Left colon (tissue), 2 donors: ENCODE measurements at regions not wholly inside any gene's neighbourhood (a gene's known extent, or its start where the extent isn't known, plus 50 kb on each side); places are given as distances from the start of the nearest gene placed in this dataset.

Experiments used
- ATAC-seq: fragments of 200-7000 bp; cut with Tn5 transposase; one replicate; pipeline ENCODE4 v1.9.1; 2020; ENCODE audit warnings: mild to moderate bottlenecking, moderate library complexity
- DNase-seq, 2 donors: peaks; one replicate each; pipeline ENCODE4 v3.0.0-alpha.2; 2020
- intact Hi-C, 2 donors: fragments of 100-400 bp; cut with DNase I in 1 of 2; cut with micrococcal nuclease in 1 of 2; formaldehyde crosslinking; loops; one replicate each; pipeline versions ENCODE4 v1.11.2 to v1.14.0; 2022; cut with DNase I, micrococcal nuclease
- donor health status: DM: no; HTN: no; CAD: no.
- donor health status: DM: yes; HTN: yes; CAD: no.

DNA sequence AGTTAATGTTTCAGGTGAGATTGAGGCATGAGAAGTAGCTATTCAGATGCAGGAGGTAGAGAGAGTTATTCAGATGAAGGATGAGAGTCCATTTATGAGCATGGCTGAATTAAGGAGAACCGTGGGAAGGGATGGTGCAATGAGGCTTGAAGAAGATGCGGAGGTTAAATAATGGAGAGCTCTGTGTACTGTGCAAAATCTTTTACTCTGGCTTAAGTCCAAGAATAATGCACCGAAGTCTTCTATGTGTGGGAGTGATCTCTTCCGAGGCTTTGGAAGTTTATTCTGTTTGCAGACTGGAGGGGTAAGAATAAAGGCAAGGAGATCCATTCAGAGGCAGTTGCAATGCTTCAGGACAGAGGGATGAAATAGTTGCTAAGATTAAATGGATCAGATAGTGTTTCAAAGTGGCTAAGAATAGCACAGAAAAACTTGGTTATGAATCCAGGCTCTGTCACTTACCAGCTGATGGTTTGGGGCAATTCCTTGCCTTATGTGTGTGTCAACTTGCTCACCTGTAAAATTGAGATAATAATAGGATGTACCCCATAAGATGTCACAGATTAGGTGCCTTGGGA lies 467.1 kb downstream of the HDGFL1 start:
- intact Hi-C loops, result no loop called here
- ATAC-seq (no peak), DNase-seq (no peak)

DNA sequence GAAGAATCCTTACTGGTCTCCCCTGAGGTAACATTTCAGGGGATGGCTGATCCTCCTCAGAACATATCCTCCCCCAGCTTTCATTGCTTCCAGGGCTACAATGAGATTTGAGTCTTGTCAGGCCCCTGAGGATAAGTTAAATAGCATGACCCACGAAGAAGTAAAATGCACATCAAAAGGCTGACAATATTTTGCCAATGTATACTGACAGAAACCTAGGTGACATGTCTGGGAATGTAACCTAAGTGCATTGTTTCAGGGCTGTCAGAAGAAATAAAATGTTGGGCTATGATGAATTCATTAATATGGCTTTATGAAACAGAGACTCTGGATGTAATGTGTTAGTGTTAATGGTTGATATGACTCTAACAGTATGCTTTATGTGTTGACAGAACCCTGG lies 471.5 kb downstream of the HDGFL1 start:
- DNase-seq, result no peak
- no peak for ATAC-seq
- intact Hi-C loops, result no loop called here

DNA sequence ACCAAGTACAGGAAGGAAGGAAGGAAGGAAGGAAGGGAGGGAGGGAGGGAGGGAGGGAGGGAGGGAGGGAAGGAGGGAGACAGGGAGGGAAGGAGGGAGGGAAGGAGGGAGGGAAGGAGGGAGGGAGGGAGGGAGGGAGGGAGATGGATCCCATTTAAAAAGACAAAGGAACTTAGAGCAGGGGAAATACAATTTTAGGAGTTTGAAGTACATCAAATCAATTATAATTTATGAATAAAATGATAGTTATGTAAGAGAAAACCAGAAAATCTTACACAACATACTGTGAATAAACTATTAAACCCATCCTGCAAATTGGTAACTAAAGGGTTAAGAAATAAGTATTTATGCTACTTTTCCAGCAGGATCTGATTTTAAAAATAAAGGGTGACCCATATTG lies 475.9 kb downstream of the HDGFL1 start:
- intact Hi-C loops, result no loop called here
- ATAC-seq (no peak), DNase-seq (no peak)

DNA sequence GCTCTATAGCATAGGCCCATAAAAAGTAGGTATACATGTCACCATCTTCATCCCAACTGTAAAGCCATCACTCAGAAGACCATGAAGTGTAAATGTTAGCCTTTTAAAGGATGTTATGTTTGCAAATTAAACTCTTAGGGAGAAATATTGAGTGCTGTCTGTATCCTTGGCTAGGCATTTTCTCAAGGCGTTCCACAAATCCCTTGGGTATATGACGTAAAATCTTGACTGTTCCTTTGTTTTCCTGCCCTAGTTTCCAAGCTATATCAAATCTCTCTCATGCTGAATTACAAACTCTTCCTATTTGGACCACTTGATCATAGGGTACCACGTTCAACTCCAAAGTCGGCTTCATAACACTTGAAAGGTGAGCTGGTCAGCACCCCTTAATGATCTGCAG lies 486.2 kb downstream of the HDGFL1 start:
- no peak for ATAC-seq
- intact Hi-C loops, result no loop called here
- no peak for DNase-seq

DNA sequence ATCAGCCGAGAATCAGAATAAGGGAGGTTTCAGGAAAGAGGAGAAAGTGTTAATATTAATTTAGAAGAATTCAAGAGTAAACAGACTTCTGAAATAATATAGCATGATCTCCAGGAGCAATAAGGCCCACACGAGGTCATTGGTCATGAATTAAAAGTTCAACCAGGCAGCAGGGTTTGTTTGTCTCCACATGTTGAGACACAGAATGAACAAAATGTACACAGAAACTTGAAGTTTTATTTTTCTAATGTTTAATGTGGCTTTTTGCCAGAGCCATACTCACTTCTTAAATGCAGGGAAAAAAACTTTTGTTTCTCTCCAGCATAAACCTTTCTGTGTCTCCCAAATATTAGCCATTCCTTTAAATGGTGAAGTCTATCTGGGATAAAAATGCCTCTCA lies 504.5 kb downstream of the HDGFL1 start:
- intact Hi-C loops, result no loop called here
- no peak for ATAC-seq
- DNase-seq, result no peak

DNA sequence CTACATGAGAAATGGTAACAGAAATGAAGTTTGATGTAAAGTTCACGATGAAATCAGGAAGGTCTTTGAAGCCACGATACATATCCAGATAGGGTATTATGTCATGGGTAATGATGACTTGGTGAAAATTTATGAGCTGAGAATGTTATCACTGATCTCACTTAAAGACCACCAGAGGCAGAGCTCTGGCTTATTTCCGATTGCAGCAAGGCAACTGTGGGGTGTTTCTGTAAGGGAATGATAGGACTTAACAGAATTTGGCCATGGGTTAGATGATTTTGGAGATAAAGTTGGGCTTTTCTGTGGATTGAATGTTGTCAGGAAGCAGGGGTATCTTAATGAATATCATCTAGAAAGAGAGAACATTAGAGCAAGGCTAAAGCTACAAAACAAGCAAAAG lies 508.4 kb downstream of the HDGFL1 start:
- ATAC-seq (no peak), DNase-seq (no peak)
- intact Hi-C loops, result no loop called here

DNA sequence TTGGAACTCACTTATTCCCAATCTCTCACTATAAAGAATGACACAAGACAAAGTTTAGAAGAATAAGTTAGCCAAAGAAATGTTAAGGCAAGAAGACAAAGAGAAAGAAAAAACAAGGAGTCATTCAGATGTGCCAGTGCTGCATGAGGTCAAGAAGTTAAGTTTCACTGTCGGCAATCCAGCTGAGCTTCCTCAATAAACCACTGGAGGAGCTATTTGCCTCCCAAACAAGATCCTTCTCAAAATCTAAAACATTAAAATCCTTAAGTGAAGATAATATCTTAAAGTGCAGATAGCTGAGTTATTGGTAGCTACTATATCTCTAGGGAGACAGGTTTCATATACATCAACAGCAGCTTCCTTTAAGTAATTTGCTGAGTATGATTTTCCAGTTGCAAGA lies 512.3 kb downstream of the HDGFL1 start:
- no peak for DNase-seq
- ATAC-seq, result no peak
- intact Hi-C loops, result no loop called here

DNA sequence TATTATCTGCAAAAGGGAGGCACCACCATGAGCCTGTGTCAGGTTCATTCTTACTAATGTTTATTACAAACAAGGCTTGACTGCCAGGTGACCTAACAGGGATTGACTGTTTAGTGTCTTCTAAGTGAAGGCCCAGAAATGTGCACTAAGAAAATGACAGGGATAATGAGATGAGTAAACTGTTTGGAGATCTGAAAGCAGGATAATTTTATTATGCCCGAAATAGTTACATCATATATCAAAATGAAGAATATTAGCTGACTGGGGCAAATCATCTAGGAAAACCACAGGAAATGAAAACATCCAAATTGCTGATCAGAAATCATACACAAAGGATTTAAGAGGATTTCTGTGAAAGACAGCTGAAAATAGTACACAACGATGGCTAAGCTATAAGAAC lies 516.7 kb downstream of the HDGFL1 start:
- intact Hi-C loops, result no loop called here
- ATAC-seq (no peak), DNase-seq (no peak)

DNA sequence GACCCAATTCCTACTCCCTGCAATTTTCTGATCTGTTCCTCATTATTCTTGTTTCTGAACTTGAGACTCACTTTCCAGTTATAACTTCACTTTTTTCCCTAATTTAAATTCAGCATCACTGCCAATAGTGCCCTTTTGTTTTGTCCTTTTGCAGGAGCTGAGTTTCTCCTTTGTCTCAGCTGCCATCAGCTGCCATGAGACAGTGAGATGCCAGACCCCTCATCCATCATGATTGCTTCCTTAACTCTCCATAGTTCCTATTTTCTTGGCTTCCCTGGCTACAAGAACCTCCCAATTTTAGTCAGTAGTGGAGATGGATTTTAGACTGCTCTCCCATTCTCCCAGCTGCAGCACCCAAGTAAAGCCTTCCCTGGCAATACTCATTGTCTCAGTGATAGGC lies 518.1 kb downstream of the HDGFL1 start:
- ATAC-seq (no peak), DNase-seq (no peak)
- intact Hi-C loops, result no loop called here

DNA sequence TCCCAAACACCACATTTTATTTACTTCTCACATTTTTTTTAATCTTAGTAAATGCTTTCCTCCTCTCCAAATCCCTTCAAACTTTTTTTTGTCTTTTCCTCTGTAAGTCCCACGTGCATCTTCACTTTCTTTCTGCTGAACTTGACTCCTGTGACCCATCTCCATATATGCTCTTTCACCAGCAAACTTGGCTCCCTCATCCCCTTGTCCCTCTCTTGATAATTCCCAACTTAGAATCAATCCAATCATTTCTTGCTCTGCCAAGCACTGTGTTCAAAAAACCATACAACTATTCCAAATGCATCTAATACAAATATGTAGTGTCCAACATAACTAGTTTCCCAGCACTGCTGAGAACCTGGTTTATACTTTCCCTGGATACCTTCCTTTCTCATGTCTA lies 519.4 kb downstream of the HDGFL1 start:
- DNase-seq (no peak), ATAC-seq (no peak)
- intact Hi-C loops, result no loop called here

DNA sequence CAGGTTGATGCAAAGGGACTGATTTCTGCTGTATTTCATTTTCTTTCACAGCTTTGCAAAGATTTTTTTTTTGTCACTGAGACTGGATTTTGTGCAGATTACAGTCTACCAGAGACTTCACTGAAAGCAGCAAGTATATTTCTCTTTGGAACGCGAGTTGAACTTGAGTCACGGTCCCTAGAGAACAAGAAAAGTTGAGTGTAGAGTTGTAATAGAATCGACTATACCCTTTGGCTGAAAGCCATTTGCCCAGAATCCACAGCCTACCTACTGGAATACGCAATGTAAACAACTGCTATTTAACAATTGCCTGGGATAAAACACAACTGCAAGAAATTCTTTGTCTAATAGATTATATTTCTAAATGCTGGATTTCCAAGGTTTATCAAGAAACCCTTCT lies 520.6 kb downstream of the HDGFL1 start:
- intact Hi-C loops, result no loop called here
- DNase-seq, result no peak
- ATAC-seq, result no peak

DNA sequence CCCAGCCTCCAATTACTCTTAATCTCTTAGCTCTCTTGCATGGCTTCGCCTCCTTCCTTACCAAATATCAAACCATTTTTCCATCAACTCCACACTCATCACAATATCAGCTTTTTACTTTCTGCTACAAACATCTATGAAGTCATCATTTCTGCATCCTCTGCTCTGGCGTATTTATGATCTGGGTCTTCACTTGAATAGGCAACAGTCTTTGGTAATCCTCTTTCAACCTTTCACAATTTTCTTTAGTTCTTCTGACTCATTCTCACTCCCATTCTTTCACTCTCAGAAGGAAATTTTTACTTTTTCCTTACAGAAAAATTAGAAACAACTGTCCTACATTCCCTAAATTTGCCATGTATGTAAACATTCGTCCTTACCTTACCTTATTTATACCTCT lies 522.4 kb downstream of the HDGFL1 start:
- intact Hi-C loops, result no loop called here
- DNase-seq (no peak), ATAC-seq (no peak)

DNA sequence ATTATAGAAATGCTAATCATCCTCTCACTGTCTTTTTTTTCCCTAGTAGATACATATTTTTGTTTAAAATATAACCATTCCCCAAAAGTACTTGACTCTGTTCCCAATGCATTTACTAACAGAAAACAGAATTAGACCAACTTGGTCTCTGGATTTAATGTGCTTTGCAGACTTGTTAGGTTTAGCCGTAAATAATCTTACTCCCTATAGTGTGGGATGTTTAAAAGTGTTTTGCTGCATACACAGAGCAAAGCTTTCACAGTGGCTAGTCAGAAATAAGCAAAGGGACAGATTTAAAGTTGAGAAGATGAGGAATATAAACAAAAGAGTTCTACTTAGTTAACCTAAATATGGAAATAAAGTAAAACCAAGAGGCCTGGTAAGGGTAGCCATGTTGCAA lies 527.5 kb downstream of the HDGFL1 start:
- DNase-seq (no peak), ATAC-seq (no peak)
- intact Hi-C loops, result no loop called here

DNA sequence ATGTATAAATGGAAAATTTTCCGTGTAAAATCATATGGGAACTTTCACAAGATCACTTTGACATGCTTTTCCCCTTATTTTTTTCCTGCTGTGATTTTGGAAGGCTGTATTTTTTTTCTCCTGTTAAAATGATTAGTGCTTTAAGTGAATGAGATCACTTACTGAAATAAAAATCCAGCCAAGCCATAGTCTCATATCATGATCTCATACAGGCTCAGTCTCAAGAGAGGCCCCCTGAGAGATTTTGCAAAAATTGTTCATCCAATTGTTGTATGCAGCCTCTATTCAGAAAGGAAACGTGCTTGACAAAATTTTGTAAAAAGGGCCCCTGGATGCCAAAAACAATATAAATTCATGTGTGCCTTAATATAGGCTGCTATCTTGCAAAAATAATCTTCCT lies 528.2 kb downstream of the HDGFL1 start:
- DNase-seq (no peak), ATAC-seq (no peak)
- intact Hi-C loops, result no loop called here

DNA sequence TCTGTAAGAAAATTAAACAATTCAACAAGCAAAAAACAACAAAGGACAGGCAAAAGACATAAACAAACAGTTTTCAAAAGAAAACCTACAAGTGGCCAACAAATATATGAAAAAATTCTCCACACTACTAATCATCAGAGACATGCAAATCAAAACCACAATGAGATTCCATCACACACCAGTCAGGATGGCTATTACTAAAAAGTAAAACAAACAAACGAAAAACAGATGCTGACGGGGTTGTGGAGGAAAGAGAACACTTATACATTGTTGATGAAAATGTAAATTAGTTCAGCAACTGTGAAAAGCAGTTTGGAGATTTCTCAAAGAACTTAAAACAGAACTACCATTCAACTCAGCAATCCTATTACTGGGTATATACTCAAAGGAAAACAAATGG lies 537.6 kb downstream of the HDGFL1 start:
- intact Hi-C loops, result no loop called here
- DNase-seq (no peak), ATAC-seq (no peak)

DNA sequence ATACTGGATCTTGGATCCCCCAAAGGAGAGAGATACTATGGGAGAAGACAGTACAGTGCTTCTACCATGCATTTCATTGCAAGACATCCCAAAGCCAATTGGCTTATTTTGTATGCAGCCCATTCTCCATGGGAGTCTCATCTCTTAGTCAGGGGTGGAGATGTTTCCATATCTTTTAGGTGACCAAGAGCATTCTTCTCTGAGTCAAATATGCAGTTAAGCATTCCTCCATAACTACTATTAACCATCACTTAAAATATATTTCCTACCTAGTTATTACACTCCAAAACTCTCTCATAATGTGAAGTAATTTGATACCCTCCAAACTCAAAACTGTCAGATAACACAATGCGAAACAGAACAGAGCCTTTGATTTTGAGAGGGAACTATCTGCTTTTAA lies 542.6 kb downstream of the HDGFL1 start:
- no peak for ATAC-seq
- intact Hi-C loops, result no loop called here
- no peak for DNase-seq

DNA sequence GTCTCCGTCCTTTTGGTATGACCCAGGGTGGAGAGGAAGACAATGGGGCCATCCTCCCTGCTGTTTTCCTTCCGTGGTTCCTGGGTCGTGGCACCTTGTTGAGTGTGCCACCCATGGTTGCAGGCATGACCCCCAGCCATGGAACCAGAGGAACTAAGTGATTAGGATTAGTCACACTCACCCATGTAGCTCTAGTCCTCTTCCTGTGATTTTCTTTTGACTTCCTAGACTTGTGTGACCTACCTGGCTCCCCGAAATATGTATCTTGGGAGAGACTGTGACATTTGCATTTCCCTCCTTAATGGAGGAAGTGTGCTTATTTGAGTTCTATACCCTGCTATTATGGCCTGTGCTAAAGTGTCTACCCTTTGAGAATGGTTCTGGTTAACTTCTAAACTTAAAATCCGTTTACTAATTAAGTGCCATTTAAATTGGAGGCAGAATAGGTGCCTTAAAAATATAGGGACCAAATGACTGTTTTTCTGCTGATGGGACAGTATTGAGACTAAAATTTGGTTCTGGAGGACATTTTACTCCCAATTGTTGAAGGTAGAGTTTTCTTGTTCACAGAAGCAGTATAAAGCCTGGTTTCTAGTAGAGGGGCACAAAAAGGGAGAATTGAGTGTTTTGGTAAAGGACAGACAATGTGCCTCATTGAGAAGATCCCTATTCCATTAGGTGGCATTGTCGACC lies 545.6 kb downstream of the HDGFL1 start:
- DNase-seq (no peak), ATAC-seq (no peak)
- intact Hi-C loops, result no loop called here

DNA sequence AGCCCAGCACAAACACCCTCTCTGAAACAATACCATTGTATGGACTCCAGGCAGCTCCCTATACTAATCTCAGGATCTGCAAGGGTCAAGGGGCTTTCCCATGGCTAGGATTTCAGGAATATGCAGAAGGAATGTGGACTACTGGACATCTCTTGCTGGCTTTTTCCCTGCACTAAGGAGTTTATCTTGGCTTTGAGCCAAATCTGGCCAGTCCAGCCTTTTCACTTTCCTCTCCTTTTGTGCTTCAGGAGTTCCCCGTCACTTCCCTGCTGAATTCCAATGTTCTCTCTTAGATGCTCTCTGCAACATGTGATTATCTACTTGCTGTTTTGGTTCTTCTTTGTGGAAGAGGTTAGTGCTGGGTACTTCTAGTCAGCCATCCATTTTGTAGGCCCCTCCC lies 568.2 kb downstream of the HDGFL1 start:
- DNase-seq (no peak), ATAC-seq (no peak)
- intact Hi-C loops, result no loop called here

DNA sequence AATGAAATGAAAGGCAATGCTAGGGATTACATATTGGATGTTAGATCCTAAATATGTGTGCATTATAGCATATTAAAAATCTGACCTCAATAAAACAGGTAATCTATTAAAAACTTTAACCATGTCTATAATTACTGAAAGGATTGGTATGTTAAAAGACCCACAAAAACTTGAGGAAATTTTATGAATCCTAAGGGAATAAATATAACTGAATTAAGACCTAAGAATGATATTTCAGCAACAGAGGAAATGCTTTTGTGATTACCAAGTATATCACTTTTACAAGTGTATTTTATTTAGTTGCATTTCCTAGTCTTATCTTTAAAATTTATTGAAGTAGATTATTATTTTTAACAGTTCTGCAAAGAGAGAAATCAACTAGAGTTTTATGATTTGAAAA lies 571.5 kb downstream of the HDGFL1 start:
- ATAC-seq, result no peak
- intact Hi-C loops, result no loop called here
- DNase-seq, result no peak

DNA sequence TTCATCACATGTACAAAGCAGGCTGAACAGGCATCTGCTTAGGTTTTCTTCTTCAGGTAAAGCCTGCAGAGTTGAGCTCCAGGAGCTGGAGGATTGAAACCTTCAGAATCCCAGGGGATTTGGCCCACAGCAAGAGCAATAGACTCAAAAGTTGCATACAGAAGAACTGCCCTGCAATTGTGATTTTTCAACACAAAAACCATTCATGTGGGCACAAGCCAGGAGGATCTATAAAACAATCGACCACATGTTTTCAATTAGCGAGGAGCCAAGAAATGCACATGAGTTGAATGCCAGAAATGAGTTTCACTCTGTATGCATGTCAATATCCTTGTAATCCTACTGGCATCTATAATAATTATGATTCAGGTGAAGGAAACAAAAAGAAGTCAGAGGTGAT lies 576.4 kb downstream of the HDGFL1 start:
- DNase-seq, result no peak
- intact Hi-C loops, result no loop called here
- no peak for ATAC-seq

DNA sequence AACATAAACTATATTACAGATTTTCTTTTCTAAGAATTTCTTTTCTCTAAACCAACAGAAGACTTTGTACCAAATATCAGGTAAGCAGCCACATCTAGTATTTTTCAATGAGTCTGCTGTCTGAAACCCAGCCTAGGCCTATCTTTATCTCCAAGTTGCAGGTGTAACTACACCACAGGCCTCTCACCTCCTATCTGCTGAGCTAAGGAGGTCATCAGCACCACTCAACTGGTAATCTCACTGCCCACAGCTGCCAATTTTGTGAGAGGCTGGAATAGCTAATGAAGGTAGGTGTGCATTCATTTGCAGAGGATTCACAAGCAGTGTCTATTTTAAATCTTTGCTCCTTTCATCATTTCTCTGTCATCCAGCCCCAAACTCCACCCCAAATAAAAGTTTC lies 584.8 kb downstream of the HDGFL1 start:
- intact Hi-C loops, result no loop called here
- no peak for DNase-seq
- ATAC-seq, result no peak
